ENCODE measurements at regions not wholly inside any gene's neighbourhood (a gene's known extent, or its start where the extent isn't known, plus 50 kb on each side); places are given as distances from the start of the nearest gene placed in this dataset.

DNA sequence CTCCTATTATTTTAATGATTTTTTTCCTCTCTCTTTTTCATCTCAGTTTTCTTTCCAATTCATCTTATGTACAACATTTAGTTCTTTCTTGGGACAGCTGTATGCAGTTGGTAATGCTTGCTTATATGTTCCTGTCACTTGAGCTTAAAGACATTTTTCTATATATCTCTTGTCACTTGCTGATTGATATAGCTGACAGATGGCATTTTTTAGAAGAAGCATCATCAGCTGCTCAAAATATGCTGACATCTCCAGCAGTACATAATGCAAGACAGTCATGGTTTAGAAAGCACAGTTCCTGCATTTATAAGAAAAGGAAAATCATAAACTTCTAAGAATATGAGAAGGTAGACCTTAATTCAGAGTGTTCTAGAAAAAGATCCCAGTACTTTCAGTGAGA lies 56.5 kb downstream of the DCAF8L1 start:
- DNase-seq (ENCODE audit: insufficient read length) (no peak), FAIRE-seq (no peak)
- TF ChIP-seq TAF1 (IDR thresholded peaks at IDR 0.05; ENCODE audit: borderline replicate concordance, low read depth, low read length) (no peak), POLR2A (IDR thresholded peaks at IDR 0.05; ENCODE audit: low read depth, low read length) (no peak), POLR2AphosphoS5 (IDR thresholded peaks at IDR 0.05; ENCODE audit: low read depth, low read length) (no peak)

GRCh38 chrX:27924261-27924660 lies 57.0 kb downstream of the DCAF8L1 start:
- DNase-seq (ENCODE audit: insufficient read length), result no peak
- TF ChIP-seq POLR2AphosphoS5 (IDR thresholded peaks at IDR 0.05; ENCODE audit: low read depth, low read length) (no peak), POLR2A (IDR thresholded peaks at IDR 0.05; ENCODE audit: low read depth, low read length) (no peak), TAF1 (IDR thresholded peaks at IDR 0.05; ENCODE audit: borderline replicate concordance, low read depth, low read length) (no peak)

DNA sequence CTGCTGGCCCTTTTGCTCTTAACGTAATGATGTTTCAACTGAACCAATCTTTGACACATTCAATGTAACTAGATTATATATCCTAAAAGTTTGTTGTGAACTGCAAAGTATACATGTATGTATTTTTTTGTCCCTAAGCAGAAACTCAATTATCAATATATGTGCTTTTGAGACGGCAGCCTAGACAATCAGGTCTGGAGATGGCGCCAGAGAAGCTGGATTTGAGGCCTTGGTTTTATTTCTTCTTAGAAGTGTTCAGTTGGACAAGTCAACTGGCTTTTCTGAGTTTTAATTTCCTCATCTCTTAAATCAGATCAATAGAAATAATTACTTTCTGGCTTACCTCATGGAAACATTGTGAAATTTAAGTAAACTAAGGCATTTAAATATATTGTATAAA lies 62.5 kb downstream of the DCAF8L1 start:
- no peak for FAIRE-seq
- no peak for TF ChIP-seq POLR2A (IDR thresholded peaks at IDR 0.05; ENCODE audit: low read depth, low read length)
- TF ChIP-seq POLR2AphosphoS5 (IDR thresholded peaks at IDR 0.05; ENCODE audit: low read depth, low read length), result no peak
- no peak for TF ChIP-seq TAF1 (IDR thresholded peaks at IDR 0.05; ENCODE audit: borderline replicate concordance, low read depth, low read length)
- no peak for DNase-seq (ENCODE audit: insufficient read length)

More at GRCh38 chrX:27924261-27924660, 57.0 kb downstream of the DCAF8L1 start:
- peak; percentile 54 for FAIRE-seq

DNA sequence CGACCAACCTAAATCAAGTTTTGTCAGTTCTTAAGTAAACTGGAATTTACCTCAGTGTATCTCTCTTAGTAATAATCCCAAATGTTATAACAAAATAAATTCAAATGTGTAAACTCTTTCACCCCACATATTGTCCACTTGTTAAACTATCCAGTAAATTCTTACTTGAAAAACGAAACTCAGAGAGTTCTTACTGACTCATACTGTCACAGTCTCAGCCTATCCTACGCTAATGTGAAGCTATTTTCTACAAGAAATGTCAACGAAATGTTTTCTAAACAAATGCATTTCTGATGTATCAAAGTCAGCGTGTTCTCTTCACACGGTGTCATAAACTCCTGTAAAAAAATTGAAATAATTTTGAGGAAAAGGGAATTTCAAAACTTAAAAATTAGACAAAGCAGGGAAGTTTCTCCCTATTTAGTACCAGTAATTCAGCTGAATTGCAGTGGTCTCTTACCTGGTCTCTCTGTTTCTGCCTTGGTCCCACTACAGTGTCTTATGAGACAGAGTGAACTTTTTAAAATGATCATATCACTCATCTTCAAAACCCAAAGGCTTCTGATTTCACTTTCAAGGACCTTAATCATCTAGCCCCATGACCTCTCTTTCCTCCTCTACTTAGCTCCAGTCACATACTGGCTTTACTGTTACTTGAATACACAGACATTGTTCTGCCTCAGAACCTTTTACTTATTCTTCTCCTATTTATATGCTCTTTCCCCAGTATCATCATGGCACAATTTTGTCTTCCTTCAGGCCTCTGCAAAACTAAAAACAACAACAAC lies 63.3 kb downstream of the DCAF8L1 start:
- DNase-seq (ENCODE audit: insufficient read length) (no peak), FAIRE-seq (peak; percentile 73)
- TF ChIP-seq POLR2AphosphoS5 (IDR thresholded peaks at IDR 0.05; ENCODE audit: low read depth, low read length) (no peak), POLR2A (IDR thresholded peaks at IDR 0.05; ENCODE audit: low read depth, low read length) (no peak), TAF1 (IDR thresholded peaks at IDR 0.05; ENCODE audit: borderline replicate concordance, low read depth, low read length) (no peak)

DNA sequence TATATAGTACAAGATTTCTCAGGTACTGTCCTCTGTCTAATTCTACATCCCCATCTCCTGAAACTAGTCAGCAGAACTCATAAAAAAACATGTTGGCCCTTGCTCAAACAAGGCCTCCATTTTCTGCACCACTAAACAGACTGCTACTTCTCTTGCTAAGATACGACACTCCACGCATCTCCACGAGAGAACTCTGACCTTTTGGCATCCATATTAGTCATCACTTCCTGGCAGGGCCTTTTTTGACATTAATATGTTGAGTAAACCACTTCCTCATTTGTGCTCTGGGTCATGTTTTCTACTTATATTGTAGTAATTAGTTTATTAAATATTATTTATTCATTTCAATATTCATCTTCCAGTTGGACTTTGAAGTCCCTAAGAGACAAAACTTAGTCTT lies 65.6 kb downstream of the DCAF8L1 start:
- DNase-seq (ENCODE audit: insufficient read length) (no peak), FAIRE-seq (peak; percentile 90)

DNA sequence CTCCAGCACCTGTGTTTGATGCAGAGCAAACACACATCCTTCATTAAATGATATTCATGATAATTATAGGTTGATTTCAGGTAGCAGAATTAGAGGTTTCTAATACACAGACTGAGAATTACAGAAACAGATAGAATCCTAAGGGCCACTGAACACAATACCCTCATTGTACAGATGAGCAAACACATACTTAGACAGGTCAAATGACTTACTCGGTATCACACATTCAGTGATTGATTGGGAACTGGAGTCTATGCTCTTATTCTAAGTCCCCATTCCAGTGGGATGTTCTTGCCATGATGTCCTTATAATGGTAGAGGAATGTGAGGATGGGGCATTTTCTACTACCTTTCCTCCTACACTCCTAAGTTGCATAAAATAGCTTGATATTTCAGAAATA lies 70.8 kb downstream of the DCAF8L1 start:
- no peak for TF ChIP-seq POLR2AphosphoS5 (IDR thresholded peaks at IDR 0.05; ENCODE audit: low read depth, low read length)
- no peak for TF ChIP-seq TAF1 (IDR thresholded peaks at IDR 0.05; ENCODE audit: borderline replicate concordance, low read depth, low read length)
- no peak for TF ChIP-seq POLR2A (IDR thresholded peaks at IDR 0.05; ENCODE audit: low read depth, low read length)
- no peak for FAIRE-seq
- no peak for DNase-seq (ENCODE audit: insufficient read length)

More for the DNA sequence above, 65.6 kb downstream of the DCAF8L1 start:
- TF ChIP-seq TAF1 (IDR thresholded peaks at IDR 0.05; ENCODE audit: borderline replicate concordance, low read depth, low read length), result no peak
- no peak for TF ChIP-seq POLR2A (IDR thresholded peaks at IDR 0.05; ENCODE audit: low read depth, low read length)
- TF ChIP-seq POLR2AphosphoS5 (IDR thresholded peaks at IDR 0.05; ENCODE audit: low read depth, low read length), result no peak

DNA sequence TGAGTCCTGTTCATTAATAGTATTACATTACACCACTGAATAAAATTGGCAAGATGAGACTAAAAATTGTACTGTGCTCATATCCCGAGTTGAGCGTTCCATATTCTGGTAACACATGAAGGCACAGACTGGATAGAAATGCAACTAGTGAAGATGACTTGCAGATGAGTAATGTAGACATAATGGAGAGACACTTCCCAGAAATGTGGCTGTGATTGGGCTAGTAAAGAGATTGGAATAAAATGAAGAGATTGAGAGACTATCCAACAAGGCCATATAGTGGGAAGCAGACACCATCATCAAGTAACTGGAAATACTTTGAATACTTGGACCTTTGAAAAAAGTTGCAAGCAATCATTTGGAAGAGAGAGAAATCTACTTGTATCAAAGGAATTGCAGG lies 77.3 kb downstream of the DCAF8L1 start:
- no peak for TF ChIP-seq POLR2AphosphoS5 (IDR thresholded peaks at IDR 0.05; ENCODE audit: low read depth, low read length)
- no peak for TF ChIP-seq TAF1 (IDR thresholded peaks at IDR 0.05; ENCODE audit: borderline replicate concordance, low read depth, low read length)
- TF ChIP-seq POLR2A (IDR thresholded peaks at IDR 0.05; ENCODE audit: low read depth, low read length), result no peak
- FAIRE-seq (no peak), DNase-seq (ENCODE audit: insufficient read length) (no peak)

DNA sequence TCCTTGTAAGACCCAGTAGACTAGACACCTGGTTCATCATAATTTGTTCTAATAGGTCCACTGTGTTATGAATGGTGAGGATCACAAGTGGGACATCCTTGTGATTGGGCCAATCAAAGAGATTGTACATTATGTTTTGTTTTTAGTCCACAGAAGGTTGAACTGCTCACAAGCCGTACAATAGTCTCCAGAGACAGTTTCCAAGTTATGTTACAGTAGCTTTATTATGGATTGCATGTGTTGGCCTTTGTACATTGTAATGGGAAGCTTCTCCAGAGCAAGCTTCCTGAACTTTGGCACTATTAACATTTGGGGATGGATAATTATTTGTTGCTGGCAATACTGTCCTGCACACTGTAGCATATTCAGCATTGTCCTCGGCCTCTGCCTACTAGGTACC lies 86.1 kb downstream of the MAGEB10 start:
- TF ChIP-seq TAF1 (IDR thresholded peaks at IDR 0.05; ENCODE audit: borderline replicate concordance, low read depth, low read length) (no peak), POLR2A (IDR thresholded peaks at IDR 0.05; ENCODE audit: low read depth, low read length) (no peak)
- DNase-seq (ENCODE audit: insufficient read length), result no peak
- no peak for FAIRE-seq

DNA sequence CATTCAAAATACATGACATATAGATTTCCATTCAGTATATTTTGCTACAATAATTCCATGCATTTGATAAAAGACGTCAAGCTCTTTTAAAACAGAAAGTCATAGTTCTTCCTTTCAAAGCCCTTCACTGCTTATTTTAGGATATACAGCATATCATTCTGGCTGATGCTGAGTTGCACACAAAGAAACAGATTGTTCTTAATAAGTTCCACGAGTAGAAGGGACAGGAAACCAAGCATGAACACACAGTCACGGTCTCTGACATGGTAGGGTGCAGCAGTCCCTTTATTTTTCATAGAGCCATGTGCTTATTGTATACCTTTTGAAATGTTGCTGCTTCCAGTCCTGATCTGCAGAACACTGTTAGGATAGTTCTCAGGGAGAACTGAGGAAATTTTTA lies 85.4 kb downstream of the MAGEB10 start:
- no peak for FAIRE-seq
- TF ChIP-seq TAF1 (IDR thresholded peaks at IDR 0.05; ENCODE audit: borderline replicate concordance, low read depth, low read length), result no peak
- no peak for DNase-seq (ENCODE audit: insufficient read length)

- TF ChIP-seq POLR2A (IDR thresholded peaks at IDR 0.05; ENCODE audit: low read depth, low read length) (no peak), POLR2AphosphoS5 (IDR thresholded peaks at IDR 0.05; ENCODE audit: low read depth, low read length) (no peak), TAF1 (IDR thresholded peaks at IDR 0.05; ENCODE audit: borderline replicate concordance, low read depth, low read length) (no peak)
- no peak for FAIRE-seq
- no peak for DNase-seq (ENCODE audit: insufficient read length)
These were observed 82.8 kb downstream of the MAGEB10 start for GRCh38 chrX:27890611-27891010.

- DNase-seq (ENCODE audit: insufficient read length) (no peak), FAIRE-seq (no peak)
- TF ChIP-seq POLR2A (IDR thresholded peaks at IDR 0.05; ENCODE audit: low read depth, low read length) (no peak), POLR2AphosphoS5 (IDR thresholded peaks at IDR 0.05; ENCODE audit: low read depth, low read length) (no peak), TAF1 (IDR thresholded peaks at IDR 0.05; ENCODE audit: borderline replicate concordance, low read depth, low read length) (no peak)
These were observed 82.1 kb downstream of the MAGEB10 start for GRCh38 chrX:27889878-27890277.

DNA sequence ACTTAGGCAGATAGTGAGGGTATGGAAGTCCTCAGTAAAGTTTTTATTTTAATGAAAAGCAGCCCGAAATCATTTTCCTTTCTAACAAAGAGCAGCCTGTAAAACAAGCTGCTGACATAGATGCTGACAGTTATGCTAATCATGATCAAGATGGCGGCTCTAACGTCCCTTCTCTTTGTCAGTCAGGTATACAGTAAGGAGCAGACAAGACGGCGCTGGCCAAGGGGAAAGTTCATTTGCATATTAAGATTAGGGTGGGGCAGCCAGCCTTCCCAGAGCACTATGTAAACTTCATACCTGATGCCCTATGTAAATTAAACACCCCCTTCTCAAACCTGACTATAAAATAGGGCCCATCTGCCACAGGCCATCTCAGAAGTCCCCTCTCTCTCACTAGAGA lies 76.9 kb downstream of the MAGEB10 start:
- peak; percentile 27 for FAIRE-seq
- TF ChIP-seq POLR2AphosphoS5 (IDR thresholded peaks at IDR 0.05; ENCODE audit: low read depth, low read length) (no peak), POLR2A (IDR thresholded peaks at IDR 0.05; ENCODE audit: low read depth, low read length) (no peak), TAF1 (IDR thresholded peaks at IDR 0.05; ENCODE audit: borderline replicate concordance, low read depth, low read length) (no peak)
- DNase-seq (ENCODE audit: insufficient read length), result no peak

All from GM12892 (cell line).